ENCODE measurements at regions not wholly inside any gene's neighbourhood (a gene's known extent, or its start where the extent isn't known, plus 50 kb on each side); places are given as distances from the start of the nearest gene placed in this dataset.

DNA sequence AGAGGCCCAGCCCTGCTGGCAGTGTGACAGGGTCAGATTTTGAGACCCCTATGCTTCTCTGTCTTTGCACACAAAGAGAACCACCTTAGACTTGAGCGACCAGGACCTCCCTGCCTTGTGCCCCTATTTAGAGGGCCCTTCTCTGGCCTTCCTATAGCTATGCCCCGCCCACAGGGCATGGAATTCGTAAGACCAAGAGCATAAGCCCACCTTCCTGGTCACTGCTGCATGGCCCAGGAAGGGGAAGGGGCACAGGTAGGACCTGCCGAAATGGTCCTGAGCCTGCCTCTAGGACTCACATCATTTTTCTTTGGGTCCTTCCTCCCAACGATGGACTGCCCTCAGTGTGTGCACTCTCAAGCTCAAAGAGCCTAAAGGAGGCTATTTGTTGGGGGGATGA, 65.1 kb upstream of the SRSF6 start:
- no peak overlapping the region for H3K27ac ChIP-seq
- no peaks in the 10 kb centered on the region for H3K27me3 ChIP-seq
- in situ Hi-C loops (cut with MboI; ENCODE audit: low pct_ligation_motif_present in 1 of 4, low pct_unique_long_range_greater_than_20kb in 1 of 4, low sequenced_read_pairs in 3 of 4): no loop called here
- H3K36me3 ChIP-seq: no peaks in the 10 kb centered on the region
- H3K9me3 ChIP-seq: no peaks in the 10 kb centered on the region
- TF ChIP-seq EP300 (IDR thresholded peaks at IDR 0.05; ENCODE audit: low read depth): no peak
- TF ChIP-seq, protein P1, sequence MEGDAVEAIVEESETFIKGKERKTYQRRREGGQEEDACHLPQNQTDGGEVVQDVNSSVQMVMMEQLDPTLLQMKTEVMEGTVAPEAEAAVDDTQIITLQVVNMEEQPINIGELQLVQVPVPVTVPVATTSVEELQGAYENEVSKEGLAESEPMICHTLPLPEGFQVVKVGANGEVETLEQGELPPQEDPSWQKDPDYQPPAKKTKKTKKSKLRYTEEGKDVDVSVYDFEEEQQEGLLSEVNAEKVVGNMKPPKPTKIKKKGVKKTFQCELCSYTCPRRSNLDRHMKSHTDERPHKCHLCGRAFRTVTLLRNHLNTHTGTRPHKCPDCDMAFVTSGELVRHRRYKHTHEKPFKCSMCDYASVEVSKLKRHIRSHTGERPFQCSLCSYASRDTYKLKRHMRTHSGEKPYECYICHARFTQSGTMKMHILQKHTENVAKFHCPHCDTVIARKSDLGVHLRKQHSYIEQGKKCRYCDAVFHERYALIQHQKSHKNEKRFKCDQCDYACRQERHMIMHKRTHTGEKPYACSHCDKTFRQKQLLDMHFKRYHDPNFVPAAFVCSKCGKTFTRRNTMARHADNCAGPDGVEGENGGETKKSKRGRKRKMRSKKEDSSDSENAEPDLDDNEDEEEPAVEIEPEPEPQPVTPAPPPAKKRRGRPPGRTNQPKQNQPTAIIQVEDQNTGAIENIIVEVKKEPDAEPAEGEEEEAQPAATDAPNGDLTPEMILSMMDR (IDR thresholded peaks at IDR 0.05): no peak
- TF ChIP-seq POLR2AphosphoS5 (IDR thresholded peaks at IDR 0.05): no peak
- TF ChIP-seq POLR2A (IDR thresholded peaks at IDR 0.05): no peak
- no peak for DNase-seq
- intact Hi-C loops (cut with DNase I; ENCODE audit: low total_unique reads): no loop called here
- WGBS, 2 donors (ENCODE audit: low coverage in 1 of 2): 64% methylated on average over 5 of the region's 5 CpGs; no CpG with 5 or more reads in 1 of the 2 donors
- H3K4me1 ChIP-seq: peaks cover 0 to 7% (median 1%) of the 10 kb centered on the region in 4 donors
- H3K4me3 ChIP-seq: no peak overlapping the region

DNA sequence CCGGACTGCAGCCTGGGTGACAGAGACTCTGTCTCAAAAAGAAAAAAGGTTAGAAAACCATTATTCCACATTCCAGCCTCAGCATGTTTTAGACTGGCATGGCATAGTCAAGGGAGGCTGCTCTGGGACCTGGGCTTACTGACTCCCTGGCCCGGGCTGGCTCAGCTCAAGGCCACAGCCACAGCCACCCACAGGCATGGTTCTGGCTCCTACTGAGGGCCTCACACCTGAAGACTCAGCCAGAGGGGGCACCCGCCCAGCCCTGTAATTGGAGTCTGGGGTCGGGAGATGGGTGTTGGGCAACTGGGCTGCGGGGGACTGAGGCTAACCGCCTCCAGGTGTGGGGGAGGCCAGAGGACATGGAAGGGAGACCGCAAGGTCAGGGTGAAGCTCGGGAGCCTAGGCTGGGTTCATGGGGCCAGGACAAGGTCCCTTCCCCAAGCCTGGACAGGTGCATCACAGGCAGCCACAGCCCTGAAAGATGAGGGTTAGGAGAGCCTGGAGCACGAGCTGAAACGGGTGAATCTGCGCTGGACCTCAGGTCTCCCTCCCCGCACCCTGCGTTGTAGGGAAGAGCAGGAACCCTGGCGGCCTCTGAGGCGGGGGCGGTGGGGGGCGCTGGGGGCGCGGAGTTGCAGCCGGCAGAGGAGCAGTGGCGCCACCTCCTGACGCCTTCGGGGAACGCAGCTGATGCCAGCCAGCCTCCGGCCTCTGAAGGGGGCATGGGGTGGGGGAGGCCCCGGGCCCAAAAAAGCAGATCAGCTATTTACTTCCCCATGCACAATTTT, 67.7 kb upstream of the SRSF6 start:
- no peaks in the 10 kb centered on the region for H3K27me3 ChIP-seq
- TF ChIP-seq EP300 (IDR thresholded peaks at IDR 0.05; ENCODE audit: low read depth): no peak
- TF ChIP-seq, protein P1 (IDR thresholded peaks at IDR 0.05): peak in 2 of 5 experiments; percentile 10 to 15
- TF ChIP-seq POLR2AphosphoS5 (IDR thresholded peaks at IDR 0.05): no peak
- WGBS, 2 donors (ENCODE audit: low coverage in 1 of 2): 47% methylated on average over 26 of the region's 26 CpGs; no CpG with 5 or more reads in 1 of the 2 donors
- intact Hi-C loops (cut with DNase I; ENCODE audit: low total_unique reads): no loop called here
- H3K27ac ChIP-seq: no peak overlapping the region
- no peaks in the 10 kb centered on the region for H3K9me3 ChIP-seq
- H3K4me3 ChIP-seq: no peak overlapping the region
- no peaks in the 10 kb centered on the region for H3K36me3 ChIP-seq
- DNase-seq: no peak
- peaks cover 0 to 7% (median 1%) of the 10 kb centered on the region in 4 donors for H3K4me1 ChIP-seq
- in situ Hi-C loops (cut with MboI; ENCODE audit: low pct_ligation_motif_present in 1 of 4, low pct_unique_long_range_greater_than_20kb in 1 of 4, low sequenced_read_pairs in 3 of 4): no loop called here

DNA sequence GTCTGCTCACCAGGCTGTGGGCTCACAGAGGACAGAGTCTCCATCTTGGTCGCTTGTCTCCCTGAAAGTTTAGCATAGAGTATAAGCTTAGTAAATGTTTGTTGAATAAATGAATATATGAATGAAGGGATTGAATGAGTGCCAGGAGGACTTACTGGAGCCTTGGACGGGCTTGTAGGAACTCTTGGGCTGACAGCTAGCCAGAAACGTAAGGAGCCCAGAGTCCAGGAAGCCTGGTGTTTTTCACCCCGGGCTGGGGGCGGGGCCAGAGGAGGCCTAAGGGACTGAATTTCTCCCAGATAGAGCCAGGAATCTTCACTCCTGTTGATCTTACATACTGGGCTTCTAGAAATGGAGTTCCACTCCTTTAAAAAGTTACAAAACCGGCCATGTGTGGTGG, 68.5 kb upstream of the SRSF6 start:
- WGBS, 2 donors (ENCODE audit: low coverage in 1 of 2): 47% methylated on average over 6 of the region's 6 CpGs; no CpG with 5 or more reads in 1 of the 2 donors
- intact Hi-C loops (cut with DNase I; ENCODE audit: low total_unique reads): no loop called here
- no peaks in the 10 kb centered on the region for H3K27me3 ChIP-seq
- in situ Hi-C loops (cut with MboI; ENCODE audit: low pct_ligation_motif_present in 1 of 4, low pct_unique_long_range_greater_than_20kb in 1 of 4, low sequenced_read_pairs in 3 of 4): no loop called here
- H3K4me1 ChIP-seq: peaks cover 0 to 7% (median 1%) of the 10 kb centered on the region in 4 donors
- H3K36me3 ChIP-seq: no peaks in the 10 kb centered on the region
- no peaks in the 10 kb centered on the region for H3K9me3 ChIP-seq
- H3K4me3 ChIP-seq: no peak overlapping the region
- H3K27ac ChIP-seq: peak overlapping the region in 1 of 4 donors; percentile 17
- TF ChIP-seq EP300 (IDR thresholded peaks at IDR 0.05; ENCODE audit: low read depth) (no peak), POLR2AphosphoS5 (IDR thresholded peaks at IDR 0.05) (no peak)
- no peak for DNase-seq

DNA sequence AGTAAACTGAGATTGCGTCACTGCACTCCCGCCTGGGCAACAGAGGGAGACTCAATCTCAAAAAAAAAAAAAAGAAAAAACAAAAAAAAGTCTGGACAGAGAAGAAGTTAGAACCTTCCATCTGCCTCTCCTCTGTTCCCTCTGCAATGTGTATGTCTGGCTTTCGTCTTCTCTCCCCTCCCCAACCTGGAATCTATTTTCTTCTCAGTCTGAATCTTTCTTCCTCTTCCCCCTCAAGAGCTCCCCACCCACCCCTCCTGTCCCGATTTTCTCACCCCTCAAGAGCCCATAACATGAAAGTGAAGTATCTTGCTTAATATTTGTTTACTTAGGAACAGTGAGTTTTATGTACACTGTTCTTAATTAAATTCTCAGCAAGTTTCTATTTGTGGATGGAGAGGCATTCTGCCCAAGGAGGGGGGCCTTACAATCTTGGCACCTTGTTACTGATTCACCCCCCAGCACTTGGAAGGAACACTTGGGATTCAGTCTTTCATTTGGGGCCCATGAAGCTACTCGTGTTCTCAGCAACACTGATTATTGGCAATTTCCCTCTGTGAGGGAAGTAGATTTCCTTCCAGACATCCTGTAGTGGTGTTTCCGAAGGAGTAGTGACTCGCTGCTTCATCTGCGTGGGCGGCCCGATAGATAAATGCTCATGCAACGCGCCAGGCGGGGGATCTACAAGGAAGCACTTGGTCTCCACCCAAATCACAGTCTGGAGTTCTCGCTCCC, 69.3 kb upstream of the SRSF6 start:
- TF ChIP-seq, protein P1 (IDR thresholded peaks at IDR 0.05): no peak
- TF ChIP-seq POLR2A (IDR thresholded peaks at IDR 0.05) (no peak), EP300 (IDR thresholded peaks at IDR 0.05; ENCODE audit: low read depth) (no peak), POLR2AphosphoS5 (IDR thresholded peaks at IDR 0.05) (no peak)
- H3K4me3 ChIP-seq: no peak overlapping the region
- in situ Hi-C loops (cut with MboI; ENCODE audit: low pct_ligation_motif_present in 1 of 4, low pct_unique_long_range_greater_than_20kb in 1 of 4, low sequenced_read_pairs in 3 of 4): no loop called here
- no peaks in the 10 kb centered on the region for H3K36me3 ChIP-seq
- H3K27me3 ChIP-seq: no peaks in the 10 kb centered on the region
- peak overlapping the region in 2 of 4 donors; percentile 17 to 24 for H3K27ac ChIP-seq
- no peaks in the 10 kb centered on the region for H3K9me3 ChIP-seq
- DNase-seq: no peak
- intact Hi-C loops (cut with DNase I; ENCODE audit: low total_unique reads): no loop called here
- H3K4me1 ChIP-seq: peaks cover 0 to 7% (median 1%) of the 10 kb centered on the region in 4 donors
- 59 to 60% methylated on average over 7 to 14 of the region's 14 CpGs for WGBS, 2 donors (ENCODE audit: low coverage in 1 of 2)
